ENCODE measurements at regions not wholly inside any gene's neighbourhood (a gene's known extent, or its start where the extent isn't known, plus 50 kb on each side); places are given as distances from the start of the nearest gene placed in this dataset.

DNA sequence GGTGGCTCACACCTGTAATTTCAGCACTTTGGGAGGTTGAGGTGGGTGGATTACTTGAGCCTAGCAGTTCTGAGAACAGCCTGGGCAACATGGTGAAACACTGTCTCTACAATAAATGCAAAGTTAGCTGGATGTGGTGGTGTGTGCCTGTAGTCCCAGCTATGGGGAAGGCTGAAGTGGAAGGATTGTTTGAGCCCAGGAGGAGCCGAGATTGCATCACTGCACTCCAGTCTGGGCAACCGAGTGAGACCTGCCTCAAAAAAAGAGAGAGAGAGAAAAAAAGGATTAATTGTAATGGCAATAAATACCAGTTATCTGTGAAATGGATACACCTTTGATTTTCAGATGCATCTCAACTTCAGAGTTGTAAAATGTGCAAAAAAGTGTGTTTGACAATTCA is 58.8 kb downstream of the SPRY1 start:
- no peak overlapping the region for H3K4me3 Mint-ChIP-seq
- no peak for DNase-seq
- no peaks in the 10 kb centered on the region for H3K27me3 Mint-ChIP-seq
- peaks cover 4% of the 10 kb centered on the region for H3K9me3 Mint-ChIP-seq
- ChIA-PET POLR2A (no interaction called here), CTCF (interaction anchor here (0.6 to 0.8 kb wide), 2 partner anchors 12 to 31 kb away, joined by 3 read pairs; no protein-coding TSS in a partner anchor)
- no peak overlapping the region for H3K27ac Mint-ChIP-seq
- peaks cover 2% of the 10 kb centered on the region for H3K36me3 Mint-ChIP-seq (ENCODE audit: low read depth)
- peaks cover 8% of the 10 kb centered on the region for H3K4me1 Mint-ChIP-seq

DNA sequence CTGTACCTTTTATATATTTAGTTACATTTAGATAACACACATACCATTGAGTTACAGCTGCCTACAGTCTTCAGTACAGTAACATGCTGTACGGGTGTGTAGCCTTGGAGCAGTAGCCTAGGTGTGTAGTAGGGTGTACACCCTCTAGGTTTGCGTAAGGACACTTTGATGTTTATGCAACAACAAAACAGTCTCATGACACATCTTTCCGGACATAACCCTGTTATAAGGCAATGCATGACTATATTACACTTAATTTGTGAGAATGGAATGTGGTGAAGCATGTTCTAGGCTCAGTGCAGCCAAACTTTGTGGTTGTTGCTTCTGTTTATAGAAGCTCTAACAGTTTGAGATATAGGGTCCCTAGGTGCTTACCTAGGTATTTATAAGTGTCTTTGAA is 65.4 kb downstream of the SPRY1 start:
- POLR2A ChIA-PET, result no interaction called here

DNA sequence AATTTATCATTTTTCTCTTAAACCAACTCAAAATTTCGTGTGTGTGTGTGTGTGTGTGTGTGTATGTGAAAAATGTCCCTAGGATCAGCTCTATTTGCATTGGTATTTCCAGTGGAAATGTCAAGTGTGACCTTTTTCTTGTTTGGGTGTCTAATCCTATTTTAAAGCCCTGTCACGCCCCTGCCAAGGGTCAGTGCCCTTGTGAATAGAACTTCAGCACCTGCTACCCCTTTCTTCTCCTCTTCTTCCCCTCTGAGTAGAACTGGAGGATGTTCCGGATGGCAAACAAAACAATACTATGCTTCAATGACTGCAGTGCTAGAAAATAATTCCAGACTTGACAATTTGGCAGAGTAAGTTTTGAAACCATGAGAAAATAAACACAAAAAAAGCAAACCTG is 67.3 kb downstream of the SPRY1 start:
- H3K27ac Mint-ChIP-seq, result no peak overlapping the region
- ChIA-PET POLR2A (no interaction called here), CTCF (interaction anchor here (1.3 kb wide), 1 partner anchor 20 kb away, joined by 5 read pairs; no protein-coding TSS in a partner anchor)
- H3K9me3 Mint-ChIP-seq, result no peaks in the 10 kb centered on the region
- no peak overlapping the region for H3K4me3 Mint-ChIP-seq
- DNase-seq, result no peak
- H3K4me1 Mint-ChIP-seq, result peaks cover 2% of the 10 kb centered on the region
- no peaks in the 10 kb centered on the region for H3K36me3 Mint-ChIP-seq (ENCODE audit: low read depth)
- H3K27me3 Mint-ChIP-seq, result no peaks in the 10 kb centered on the region

More for the DNA sequence above, 65.4 kb downstream of the SPRY1 start:
- no peak overlapping the region for H3K4me3 Mint-ChIP-seq
- CTCF ChIA-PET, result interaction anchor here (1.1 to 1.6 kb wide), 3 partner anchors 9 to 63 kb away, joined by 3 to 4 read pairs (median 3); no protein-coding TSS in a partner anchor
- no peak for DNase-seq
- no peaks in the 10 kb centered on the region for H3K27me3 Mint-ChIP-seq
- peaks cover 2% of the 10 kb centered on the region for H3K4me1 Mint-ChIP-seq
- H3K36me3 Mint-ChIP-seq (ENCODE audit: low read depth), result no peaks in the 10 kb centered on the region
- H3K9me3 Mint-ChIP-seq, result no peaks in the 10 kb centered on the region
- H3K27ac Mint-ChIP-seq, result no peak overlapping the region

DNA sequence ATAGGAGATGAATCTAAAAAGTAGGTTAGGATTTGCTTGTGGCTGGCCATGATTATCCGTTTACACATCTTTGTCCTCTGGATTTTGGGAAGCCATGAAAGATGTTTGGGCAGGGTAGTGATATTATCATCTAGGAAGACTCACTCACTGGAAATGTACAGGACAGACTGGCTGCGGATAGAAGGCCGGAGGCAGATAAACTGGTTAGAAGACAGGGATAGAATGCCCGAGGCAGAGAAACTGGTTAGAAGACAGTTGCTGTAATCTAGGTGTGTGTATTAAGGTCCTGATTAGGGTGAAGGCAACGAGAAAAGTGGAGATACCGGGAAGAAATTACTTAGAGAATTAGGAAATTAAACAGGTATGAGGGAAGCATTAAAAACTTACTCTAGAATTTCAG is 68.8 kb downstream of the SPRY1 start:
- ChIA-PET CTCF (no interaction called here), POLR2A (no interaction called here)
- H3K36me3 Mint-ChIP-seq (ENCODE audit: low read depth), result no peaks in the 10 kb centered on the region

DNA sequence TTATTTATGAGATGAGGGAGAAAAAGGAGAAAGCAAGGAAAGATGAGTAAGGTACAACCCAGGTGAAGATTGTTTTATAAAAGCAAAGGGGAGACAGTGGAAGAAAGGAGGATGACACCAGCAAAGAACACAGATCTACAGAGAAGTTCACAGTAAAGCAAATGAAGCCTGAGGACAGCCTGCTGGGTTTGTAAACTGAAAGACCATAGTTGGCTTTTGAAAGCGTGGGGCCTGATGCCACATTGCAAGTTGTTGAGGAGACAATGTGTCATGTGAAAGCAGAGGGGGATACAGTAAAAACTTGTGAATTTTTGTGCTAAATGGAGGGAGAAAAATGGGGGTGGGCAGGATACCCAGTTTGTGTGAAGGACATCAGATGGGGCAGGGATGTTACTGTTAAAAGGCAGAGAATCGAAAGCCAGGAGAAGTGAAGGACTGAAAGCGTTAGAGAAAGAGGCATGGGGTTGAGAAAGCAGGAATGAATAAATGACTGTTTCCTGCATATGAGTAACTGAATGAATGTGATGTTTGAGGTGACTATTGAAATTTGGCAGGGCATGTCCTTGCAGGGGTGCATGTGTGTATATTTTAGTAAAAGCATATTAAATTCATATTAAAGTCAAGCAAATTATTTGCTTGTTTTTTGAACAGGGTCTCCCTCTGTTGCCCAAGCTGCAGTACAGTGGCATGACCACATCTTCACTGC is 69.6 kb downstream of the SPRY1 start:
- Mint-ChIP-seq H3K4me1 (peaks cover 2% of the 10 kb centered on the region), H3K4me3 (no peak overlapping the region), H3K27ac (no peak overlapping the region), H3K27me3 (peaks cover 2% of the 10 kb centered on the region), H3K9me3 (no peaks in the 10 kb centered on the region), H3K36me3 (ENCODE audit: low read depth) (no peaks in the 10 kb centered on the region)
- DNase-seq, result no peak
- ChIA-PET POLR2A (no interaction called here), CTCF (no interaction called here)

More for the DNA sequence above, 68.8 kb downstream of the SPRY1 start:
- Mint-ChIP-seq H3K4me1 (peaks cover 2% of the 10 kb centered on the region), H3K27ac (no peak overlapping the region), H3K27me3 (no peaks in the 10 kb centered on the region), H3K4me3 (no peak overlapping the region), H3K9me3 (no peaks in the 10 kb centered on the region)
- no peak for DNase-seq

DNA sequence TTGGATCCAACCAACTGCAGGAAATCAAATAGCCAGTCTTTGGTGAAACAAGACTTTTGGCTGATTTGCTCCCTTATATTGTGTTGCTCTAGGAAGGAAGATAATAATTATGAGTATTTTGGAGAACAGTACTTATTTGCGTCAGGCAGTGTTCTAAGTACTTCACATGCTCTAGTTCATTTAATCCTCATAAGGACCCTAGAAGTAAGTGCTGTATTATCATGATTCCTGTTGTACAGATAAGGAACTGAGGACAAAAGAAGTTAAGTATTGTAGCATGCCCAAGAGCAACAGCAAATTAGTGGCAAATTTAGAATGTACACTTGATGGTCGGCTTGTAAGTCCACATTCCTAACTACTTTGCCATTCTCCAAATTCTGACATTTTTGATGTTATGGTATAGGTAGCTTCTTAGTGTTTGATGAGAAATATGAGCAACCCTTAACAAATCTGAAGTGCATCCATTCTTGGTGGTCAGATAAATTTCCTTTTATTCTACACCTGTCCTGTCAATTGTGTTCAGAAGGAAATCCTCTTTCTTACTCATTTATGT is 72.0 kb downstream of the SPRY1 start:
- Mint-ChIP-seq H3K36me3 (ENCODE audit: low read depth) (no peaks in the 10 kb centered on the region), H3K4me3 (no peak overlapping the region), H3K27ac (no peak overlapping the region), H3K9me3 (no peaks in the 10 kb centered on the region), H3K27me3 (peaks cover 6% of the 10 kb centered on the region), H3K4me1 (peaks cover 2% of the 10 kb centered on the region)
- CTCF ChIA-PET, result no interaction called here
- POLR2A ChIA-PET, result no interaction called here
- DNase-seq, result no peak

DNA sequence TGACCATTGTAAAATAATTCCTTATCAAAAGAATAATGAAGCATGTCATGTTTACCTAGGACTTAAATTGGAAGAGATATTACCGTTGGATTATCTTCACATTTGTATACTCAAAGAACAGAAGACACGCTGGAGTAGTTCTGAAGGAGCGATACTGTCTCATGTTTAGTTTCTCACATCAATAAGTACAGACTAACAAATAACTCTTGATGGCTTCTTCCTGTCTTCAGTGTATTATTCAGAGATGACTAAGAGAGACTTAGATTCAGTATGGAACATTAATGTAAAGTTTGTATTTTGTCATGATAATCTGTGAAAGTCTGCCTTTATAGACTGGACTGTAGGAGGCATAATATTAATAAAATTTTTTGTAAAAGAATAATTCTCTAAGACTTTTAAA is 72.7 kb downstream of the SPRY1 start:
- H3K4me3 Mint-ChIP-seq, result no peak overlapping the region
- H3K27me3 Mint-ChIP-seq, result peaks cover 6% of the 10 kb centered on the region
- CTCF ChIA-PET, result interaction anchor here (1.1 kb wide), 1 partner anchor 9 kb away, joined by 3 read pairs; no protein-coding TSS in a partner anchor
- H3K4me1 Mint-ChIP-seq, result peaks cover 2% of the 10 kb centered on the region
- POLR2A ChIA-PET, result interaction anchor here (0.6 kb wide), 1 partner anchor 1752 kb away, joined by 3 read pairs; no protein-coding TSS in a partner anchor
- no peak for DNase-seq
- H3K27ac Mint-ChIP-seq, result no peak overlapping the region
- no peaks in the 10 kb centered on the region for H3K9me3 Mint-ChIP-seq
- H3K36me3 Mint-ChIP-seq (ENCODE audit: low read depth), result no peaks in the 10 kb centered on the region

DNA sequence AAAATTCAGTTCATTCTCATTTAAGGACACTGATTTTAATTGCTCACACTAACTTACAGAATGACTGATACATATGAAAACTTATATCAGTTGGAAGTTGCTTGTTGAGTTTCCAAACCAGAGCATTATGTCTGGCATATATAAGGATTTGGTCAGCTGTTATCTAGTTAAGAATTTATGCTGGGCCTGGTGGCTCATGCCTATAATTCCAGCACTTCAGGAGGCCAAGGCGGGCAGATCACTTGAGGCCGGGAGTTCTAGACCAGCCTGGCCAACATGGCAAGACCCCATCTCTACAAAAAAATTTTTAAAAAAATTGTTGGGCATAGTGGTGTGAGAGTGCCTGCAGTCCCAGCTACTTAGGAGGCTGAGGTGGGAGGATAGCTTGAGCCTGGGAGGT is 73.1 kb downstream of the SPRY1 start:
- Mint-ChIP-seq H3K27me3 (peaks cover 6% of the 10 kb centered on the region), H3K4me3 (no peak overlapping the region), H3K36me3 (ENCODE audit: low read depth) (no peaks in the 10 kb centered on the region), H3K9me3 (no peaks in the 10 kb centered on the region), H3K27ac (no peak overlapping the region), H3K4me1 (peaks cover 2% of the 10 kb centered on the region)
- ChIA-PET POLR2A (interaction anchor here (0.6 kb wide), 1 partner anchor 1751 kb away, joined by 3 read pairs; no protein-coding TSS in a partner anchor), CTCF (interaction anchor here (1.1 kb wide), 1 partner anchor 9 kb away, joined by 3 read pairs; no protein-coding TSS in a partner anchor)
- DNase-seq, result no peak

DNA sequence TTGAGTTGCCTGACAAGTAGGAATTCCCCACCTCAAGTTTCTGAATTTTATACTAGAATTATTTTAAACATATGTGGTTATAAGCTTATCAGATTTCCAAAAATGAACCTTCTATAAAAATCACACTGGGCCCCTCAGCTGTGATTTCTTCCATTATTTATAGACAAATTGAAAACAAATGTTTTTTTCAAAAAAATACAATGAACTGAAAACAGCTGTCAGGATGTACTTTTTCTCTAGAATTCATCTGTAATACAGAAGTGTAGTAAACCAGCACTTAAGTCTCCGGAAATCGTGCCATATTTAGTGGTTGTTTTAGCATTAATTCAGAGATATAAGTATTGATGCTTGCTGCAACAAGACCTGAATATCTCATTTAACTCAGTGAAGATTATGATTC is 74.0 kb downstream of the SPRY1 start:
- no peaks in the 10 kb centered on the region for H3K9me3 Mint-ChIP-seq
- H3K27ac Mint-ChIP-seq, result no peak overlapping the region
- no peaks in the 10 kb centered on the region for H3K36me3 Mint-ChIP-seq (ENCODE audit: low read depth)
- no peak overlapping the region for H3K4me3 Mint-ChIP-seq
- peaks cover 2% of the 10 kb centered on the region for H3K4me1 Mint-ChIP-seq
- ChIA-PET CTCF (no interaction called here), POLR2A (no interaction called here)
- no peak for DNase-seq
- peaks cover 6% of the 10 kb centered on the region for H3K27me3 Mint-ChIP-seq

DNA sequence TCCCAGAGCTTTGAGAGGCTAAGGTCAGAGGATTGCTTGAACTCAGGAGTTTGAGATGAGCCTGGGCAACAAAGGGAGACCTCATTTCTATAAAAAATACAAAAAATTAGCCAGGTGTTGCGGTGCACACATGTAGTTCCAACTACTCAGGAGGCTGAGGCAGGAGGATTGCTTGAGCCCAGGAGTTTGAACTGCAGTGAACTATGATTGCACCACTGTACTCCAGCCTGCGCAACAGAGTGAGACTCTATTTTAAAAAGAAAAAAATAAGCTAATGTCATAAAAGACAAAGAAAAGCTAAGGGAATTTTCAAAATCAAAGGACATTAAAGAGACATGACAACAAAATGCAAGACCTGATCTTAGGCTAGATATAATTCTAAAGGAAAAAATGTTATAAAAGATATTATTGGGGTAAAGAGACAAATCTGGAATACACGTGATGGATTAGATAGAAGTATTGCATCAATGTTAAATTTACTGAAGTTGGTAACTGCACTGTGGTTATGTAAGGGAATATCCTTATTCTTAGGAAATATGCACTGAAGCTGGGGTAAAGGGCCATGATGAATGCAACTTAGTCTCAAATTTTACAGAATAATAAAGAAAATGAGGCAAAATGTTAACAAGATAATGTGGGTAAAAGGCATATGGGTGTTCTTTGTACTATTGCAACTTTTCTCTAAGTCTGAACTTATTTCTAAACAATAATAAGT is 75.2 kb downstream of the SPRY1 start:
- Mint-ChIP-seq H3K9me3 (no peaks in the 10 kb centered on the region), H3K36me3 (ENCODE audit: low read depth) (no peaks in the 10 kb centered on the region), H3K27me3 (peaks cover 6% of the 10 kb centered on the region), H3K27ac (no peak overlapping the region), H3K4me1 (no peaks in the 10 kb centered on the region), H3K4me3 (no peak overlapping the region)
- POLR2A ChIA-PET, result interaction anchor here (1.1 kb wide), 1 partner anchor 11 kb away, joined by 3 read pairs; no protein-coding TSS in a partner anchor
- CTCF ChIA-PET, result no interaction called here
- no peak for DNase-seq

DNA sequence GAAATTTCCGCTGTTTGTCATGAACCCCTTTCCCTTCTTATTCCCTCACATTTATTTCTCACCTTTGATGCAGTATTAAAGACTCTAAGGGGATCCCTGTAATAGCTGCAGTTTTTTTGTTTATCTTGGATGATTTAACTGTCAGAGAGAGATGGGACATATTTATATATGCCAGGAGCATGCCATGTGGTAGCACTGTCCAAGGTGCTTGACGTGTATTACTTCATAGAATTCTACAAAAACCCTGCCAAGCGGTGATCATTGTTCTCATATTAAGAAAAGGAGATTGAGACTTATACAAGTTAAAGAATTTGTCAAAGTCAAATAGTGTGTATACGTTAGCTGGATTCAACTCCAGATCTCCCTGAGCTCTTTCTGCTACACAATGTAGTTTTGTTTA is 78.2 kb downstream of the SPRY1 start:
- peaks cover 27% of the 10 kb centered on the region for H3K4me1 Mint-ChIP-seq
- DNase-seq, result no peak
- no peaks in the 10 kb centered on the region for H3K9me3 Mint-ChIP-seq
- no peak overlapping the region for H3K4me3 Mint-ChIP-seq
- no peaks in the 10 kb centered on the region for H3K36me3 Mint-ChIP-seq (ENCODE audit: low read depth)
- H3K27ac Mint-ChIP-seq, result no peak overlapping the region
- ChIA-PET CTCF (no interaction called here), POLR2A (no interaction called here)
- H3K27me3 Mint-ChIP-seq, result peaks cover 6% of the 10 kb centered on the region

DNA sequence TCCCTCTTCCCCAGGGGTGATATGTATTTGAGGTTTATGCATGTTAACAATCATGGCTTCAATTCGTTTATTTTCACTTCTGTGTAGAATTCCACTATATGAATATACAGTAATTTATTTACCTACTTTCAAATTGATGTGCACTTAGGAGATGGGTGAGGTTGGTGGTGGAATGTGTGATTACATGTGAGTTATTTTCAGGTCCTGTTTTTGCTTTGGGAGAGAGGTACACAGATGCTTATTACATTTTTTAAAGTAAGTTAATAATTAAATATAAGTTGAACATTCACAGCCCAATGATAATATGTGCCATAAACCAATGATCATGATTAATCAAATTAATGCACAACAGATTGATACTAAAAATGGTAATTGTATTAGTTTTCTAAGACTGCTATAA is 79.5 kb downstream of the SPRY1 start:
- CTCF ChIA-PET, result interaction anchor here (1.1 kb wide), 1 partner anchor 15 kb away, joined by 5 read pairs; no protein-coding TSS in a partner anchor
- Mint-ChIP-seq H3K27me3 (peaks cover 4% of the 10 kb centered on the region), H3K4me1 (peaks cover 32% of the 10 kb centered on the region), H3K27ac (no peak overlapping the region), H3K36me3 (ENCODE audit: low read depth) (no peaks in the 10 kb centered on the region), H3K9me3 (no peaks in the 10 kb centered on the region), H3K4me3 (no peak overlapping the region)
- DNase-seq, result no peak
- POLR2A ChIA-PET, result no interaction called here

DNA sequence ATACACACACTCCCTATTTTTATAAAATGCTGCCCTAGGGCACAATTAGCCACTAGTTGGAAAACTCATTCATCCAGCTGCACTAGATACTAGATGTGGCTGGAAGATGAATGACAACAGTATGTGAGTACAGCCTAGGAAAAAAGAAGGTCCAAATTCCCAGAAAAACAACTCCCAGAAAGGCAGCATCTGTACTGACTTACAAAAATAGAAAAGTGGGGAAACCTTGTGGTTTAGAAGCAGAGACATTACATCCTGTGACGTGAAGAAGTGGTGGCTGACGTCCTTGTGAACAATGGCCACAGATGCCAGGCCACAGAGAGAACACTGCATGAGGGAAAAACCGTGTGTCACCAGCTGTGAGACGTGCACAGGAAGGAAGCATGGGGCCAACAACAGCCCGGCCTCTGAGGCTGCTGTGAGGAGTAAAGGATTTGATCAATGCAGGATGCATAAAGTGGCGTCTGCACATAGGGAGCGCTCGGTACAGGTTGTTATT is 81.2 kb downstream of the SPRY1 start:
- peak overlapping the region; percentile 10 for H3K27ac Mint-ChIP-seq
- CTCF ChIA-PET, result interaction anchor here (1.0 to 1.7 kb wide), 3 partner anchors 8 to 68 kb away, joined by 3 to 4 read pairs (median 3); no protein-coding TSS in a partner anchor
- H3K36me3 Mint-ChIP-seq (ENCODE audit: low read depth), result no peaks in the 10 kb centered on the region

More for the DNA sequence above, 81.2 kb downstream of the SPRY1 start:
- POLR2A ChIA-PET, result no interaction called here
- no peaks in the 10 kb centered on the region for H3K27me3 Mint-ChIP-seq
- peaks cover 32% of the 10 kb centered on the region for H3K4me1 Mint-ChIP-seq
- DNase-seq, result peak; percentile 65
- no peak overlapping the region for H3K4me3 Mint-ChIP-seq
- H3K9me3 Mint-ChIP-seq, result no peaks in the 10 kb centered on the region
